ENCODE measurements at regions not wholly inside any gene's neighbourhood (a gene's known extent, or its start where the extent isn't known, plus 50 kb on each side); places are given as distances from the start of the nearest gene placed in this dataset.

DNA sequence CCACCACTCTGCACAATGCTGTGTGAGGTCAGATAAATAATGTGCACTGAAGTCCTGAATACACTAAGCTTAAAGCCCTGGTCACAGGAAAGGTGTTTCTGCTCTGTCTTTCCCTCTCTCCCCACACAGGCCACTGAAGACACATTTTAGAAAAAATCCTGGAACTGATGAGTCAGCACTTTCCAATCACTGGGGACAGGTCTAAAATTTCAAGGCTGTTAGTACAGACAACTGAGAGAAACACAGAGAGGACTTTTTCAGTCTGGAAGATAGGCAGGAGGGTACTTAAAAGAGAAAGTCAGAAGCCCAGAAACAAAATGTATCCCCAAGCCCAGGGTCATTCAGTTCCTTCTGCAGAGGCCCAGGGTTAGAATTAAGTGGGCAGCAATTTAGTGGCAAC, 333.9 kb upstream of the CCDC196 start:
- Histone ChIP-seq H3K4me1 (no peaks in the 10 kb centered on the region), H3K27me3 (no peaks in the 10 kb centered on the region), H3K4me3 (no peak overlapping the region), H3K27ac (no peak overlapping the region), H3K36me3 (no peaks in the 10 kb centered on the region), H3K9me3 (no peaks in the 10 kb centered on the region)
- TF ChIP-seq, protein P1, sequence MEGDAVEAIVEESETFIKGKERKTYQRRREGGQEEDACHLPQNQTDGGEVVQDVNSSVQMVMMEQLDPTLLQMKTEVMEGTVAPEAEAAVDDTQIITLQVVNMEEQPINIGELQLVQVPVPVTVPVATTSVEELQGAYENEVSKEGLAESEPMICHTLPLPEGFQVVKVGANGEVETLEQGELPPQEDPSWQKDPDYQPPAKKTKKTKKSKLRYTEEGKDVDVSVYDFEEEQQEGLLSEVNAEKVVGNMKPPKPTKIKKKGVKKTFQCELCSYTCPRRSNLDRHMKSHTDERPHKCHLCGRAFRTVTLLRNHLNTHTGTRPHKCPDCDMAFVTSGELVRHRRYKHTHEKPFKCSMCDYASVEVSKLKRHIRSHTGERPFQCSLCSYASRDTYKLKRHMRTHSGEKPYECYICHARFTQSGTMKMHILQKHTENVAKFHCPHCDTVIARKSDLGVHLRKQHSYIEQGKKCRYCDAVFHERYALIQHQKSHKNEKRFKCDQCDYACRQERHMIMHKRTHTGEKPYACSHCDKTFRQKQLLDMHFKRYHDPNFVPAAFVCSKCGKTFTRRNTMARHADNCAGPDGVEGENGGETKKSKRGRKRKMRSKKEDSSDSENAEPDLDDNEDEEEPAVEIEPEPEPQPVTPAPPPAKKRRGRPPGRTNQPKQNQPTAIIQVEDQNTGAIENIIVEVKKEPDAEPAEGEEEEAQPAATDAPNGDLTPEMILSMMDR (IDR thresholded peaks at IDR 0.05), result no peak
- no peak for TF ChIP-seq POLR2A (IDR thresholded peaks at IDR 0.05)
- DNase-seq, result no peak

DNA sequence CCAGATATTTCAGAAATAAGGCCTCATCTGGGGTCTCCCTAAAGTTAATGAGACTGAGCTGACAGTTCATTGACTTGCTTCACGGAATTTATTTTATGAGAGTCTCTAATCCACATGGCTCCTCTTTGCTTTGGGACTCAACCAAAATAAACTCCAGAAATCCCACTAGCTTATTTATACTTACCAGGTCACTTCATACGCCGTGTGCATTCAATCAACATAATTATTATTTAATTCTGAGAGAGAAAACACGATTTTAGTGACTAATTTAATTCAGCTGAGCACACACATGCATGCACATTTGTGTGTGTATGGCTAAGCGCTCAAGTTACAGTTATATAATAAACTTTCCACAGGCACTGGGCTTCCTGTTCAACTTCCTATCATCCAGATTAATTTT, 333.4 kb upstream of the CCDC196 start:
- no peak for DNase-seq
- Histone ChIP-seq H3K27ac (no peak overlapping the region), H3K36me3 (no peaks in the 10 kb centered on the region), H3K27me3 (no peaks in the 10 kb centered on the region), H3K4me3 (no peak overlapping the region), H3K4me1 (no peaks in the 10 kb centered on the region), H3K9me3 (no peaks in the 10 kb centered on the region)
- TF ChIP-seq, protein P1 (IDR thresholded peaks at IDR 0.05), result no peak
- TF ChIP-seq POLR2A (IDR thresholded peaks at IDR 0.05), result no peak

DNA sequence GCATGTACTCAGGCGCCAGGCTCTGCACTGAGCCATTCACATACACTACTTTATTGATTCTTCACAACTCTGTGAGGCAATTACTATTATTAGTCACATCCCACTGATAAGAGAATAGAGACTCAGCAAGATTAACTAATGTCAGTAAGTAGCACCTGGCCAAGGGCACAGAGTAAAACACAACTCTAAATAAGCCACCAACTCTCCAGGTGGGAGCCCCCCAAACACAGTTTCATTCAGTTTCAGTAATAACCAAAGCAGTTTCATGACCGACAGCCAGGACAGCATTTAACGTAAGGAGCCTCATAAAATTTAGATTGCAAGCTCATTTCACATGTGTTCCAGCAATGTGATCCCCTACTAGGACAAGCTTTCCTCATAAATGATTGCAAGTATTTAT, 323.1 kb upstream of the CCDC196 start:
- no peaks in the 10 kb centered on the region for H3K27me3 ChIP-seq
- H3K27ac ChIP-seq, result no peak overlapping the region
- no peaks in the 10 kb centered on the region for H3K9me3 ChIP-seq
- no peaks in the 10 kb centered on the region for H3K36me3 ChIP-seq
- TF ChIP-seq, protein P1 (IDR thresholded peaks at IDR 0.05), result no peak
- no peak for TF ChIP-seq POLR2A (IDR thresholded peaks at IDR 0.05)
- H3K4me1 ChIP-seq, result no peaks in the 10 kb centered on the region
- DNase-seq, result no peak
- no peak overlapping the region for H3K4me3 ChIP-seq

DNA sequence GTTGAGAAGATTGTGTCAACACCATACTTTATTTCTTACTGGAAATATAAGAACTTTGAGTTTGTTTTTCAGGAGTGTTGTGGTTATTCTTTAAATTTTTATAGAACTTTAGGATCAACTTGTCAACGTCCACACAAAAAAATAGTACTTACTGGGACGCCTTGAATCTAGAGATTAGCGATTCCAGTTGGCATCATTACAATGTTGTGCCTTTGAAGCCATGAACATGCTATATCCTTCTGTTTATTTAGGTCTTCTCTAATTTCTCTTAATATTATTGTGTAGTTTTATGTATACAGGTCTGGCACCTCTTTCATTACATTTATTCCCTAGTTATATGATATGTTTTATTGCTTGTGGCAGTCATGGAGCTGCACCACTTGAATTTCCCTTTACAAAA, 320.8 kb upstream of the CCDC196 start:
- Histone ChIP-seq H3K36me3 (no peaks in the 10 kb centered on the region), H3K27ac (no peak overlapping the region), H3K4me1 (no peaks in the 10 kb centered on the region), H3K27me3 (no peaks in the 10 kb centered on the region), H3K9me3 (no peaks in the 10 kb centered on the region), H3K4me3 (no peak overlapping the region)
- TF ChIP-seq, protein P1 (IDR thresholded peaks at IDR 0.05), result no peak
- no peak for TF ChIP-seq POLR2A (IDR thresholded peaks at IDR 0.05)
- DNase-seq, result no peak

DNA sequence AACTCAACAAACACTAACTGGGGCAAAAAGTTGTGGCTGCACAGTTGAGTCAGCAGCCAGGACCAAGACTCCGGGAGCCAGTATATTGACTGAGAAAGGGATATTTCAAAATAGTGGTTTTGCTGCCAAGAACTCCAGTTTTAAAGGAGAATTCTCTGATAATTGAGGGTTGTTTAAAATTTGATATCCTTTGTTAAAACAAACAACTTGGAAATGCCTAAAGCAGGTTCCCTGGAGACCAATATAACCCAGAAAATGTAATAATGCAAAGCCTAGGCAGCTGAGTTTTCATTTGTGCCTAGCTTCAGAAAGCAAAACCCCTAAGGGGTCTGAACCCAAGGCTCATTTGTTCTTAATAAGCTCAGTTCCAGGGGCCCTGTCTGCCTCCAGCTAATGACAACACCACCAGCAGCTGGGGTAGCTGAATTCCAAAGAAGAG, 311.7 kb upstream of the CCDC196 start:
- Histone ChIP-seq H3K4me1 (no peaks in the 10 kb centered on the region), H3K9me3 (no peaks in the 10 kb centered on the region), H3K27me3 (no peaks in the 10 kb centered on the region), H3K27ac (no peak overlapping the region), H3K36me3 (no peaks in the 10 kb centered on the region), H3K4me3 (no peak overlapping the region)
- no peak for TF ChIP-seq POLR2A (IDR thresholded peaks at IDR 0.05)
- TF ChIP-seq, protein P1 (IDR thresholded peaks at IDR 0.05), result no peak
- no peak for DNase-seq

DNA sequence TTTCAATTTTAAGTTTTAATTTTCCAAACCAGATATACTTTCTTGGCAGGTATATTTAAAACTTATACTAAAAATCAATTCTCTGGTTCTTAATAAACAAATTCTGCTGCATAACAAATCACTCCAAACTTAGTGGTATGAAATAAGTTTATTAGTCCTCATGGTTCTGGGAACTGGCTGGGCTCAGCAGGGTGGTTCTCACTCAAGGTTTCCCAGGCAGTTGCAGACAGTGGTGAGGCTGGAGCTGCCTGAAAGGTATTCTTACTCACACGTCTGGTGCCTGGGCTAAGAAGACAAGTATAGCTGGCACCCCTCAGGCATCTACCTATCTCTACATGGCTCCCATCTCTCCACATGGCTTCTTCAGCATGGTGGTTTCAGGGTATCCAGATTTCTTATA, 308.2 kb upstream of the CCDC196 start:
- H3K27ac ChIP-seq, result no peak overlapping the region
- no peak for TF ChIP-seq POLR2A (IDR thresholded peaks at IDR 0.05)
- TF ChIP-seq, protein P1 (IDR thresholded peaks at IDR 0.05), result no peak
- H3K9me3 ChIP-seq, result no peaks in the 10 kb centered on the region
- H3K4me1 ChIP-seq, result no peaks in the 10 kb centered on the region
- no peak overlapping the region for H3K4me3 ChIP-seq
- H3K27me3 ChIP-seq, result no peaks in the 10 kb centered on the region
- no peaks in the 10 kb centered on the region for H3K36me3 ChIP-seq
- no peak for DNase-seq

Measured in Peyer's patch (tissue), 4 donors.